Stimulated activated naive CD8-positive, alpha-beta T cell treated with anti-CD3 and anti-CD28 coated beads, Interleukin-15, Interleukin-2, amounts not matched to agents 100 U/mL and 50 U/mL, for 24 hours (primary cell): ENCODE measurements at regions not wholly inside any gene's neighbourhood (a gene's known extent, or its start where the extent isn't known, plus 50 kb on each side); places are given as distances from the start of the nearest gene placed in this dataset.
"Not testable (repeated sequence)": the region's sequence is repeated elsewhere in the genome, so short reads cannot be mapped to it uniquely, and the experiment has no call there.

ENCODE experiments used
- ATAC-seq: fragments of 150-1000 bp; cut with Tn5 transposase; one replicate; pipeline ENCODE4 v1.10.0; 2021
- DNase-seq: peaks from one replicate; pipeline ENCODE4 v3.0.0; 2021

DNA sequence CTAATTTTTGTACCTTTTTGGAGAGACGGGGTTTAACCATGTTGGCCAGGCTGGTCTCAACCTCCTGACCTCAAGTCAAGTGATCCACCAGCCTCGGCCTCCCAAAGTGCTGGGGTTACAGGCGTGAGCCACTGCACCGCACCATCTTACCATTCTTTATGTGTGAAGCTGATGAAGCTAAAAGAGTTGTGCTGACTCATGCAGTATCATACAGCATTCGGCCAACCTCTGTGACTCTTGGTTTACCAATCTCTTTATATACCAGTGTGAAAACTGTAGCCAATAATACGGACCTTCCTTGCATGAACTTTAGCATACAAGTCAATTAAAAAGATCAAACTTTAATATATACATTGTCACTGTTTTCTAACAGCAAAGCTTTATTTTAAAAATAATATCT is 878.2 kb upstream of the MBL2 start:
- DNase-seq = no peak
- ATAC-seq = no peak

DNA sequence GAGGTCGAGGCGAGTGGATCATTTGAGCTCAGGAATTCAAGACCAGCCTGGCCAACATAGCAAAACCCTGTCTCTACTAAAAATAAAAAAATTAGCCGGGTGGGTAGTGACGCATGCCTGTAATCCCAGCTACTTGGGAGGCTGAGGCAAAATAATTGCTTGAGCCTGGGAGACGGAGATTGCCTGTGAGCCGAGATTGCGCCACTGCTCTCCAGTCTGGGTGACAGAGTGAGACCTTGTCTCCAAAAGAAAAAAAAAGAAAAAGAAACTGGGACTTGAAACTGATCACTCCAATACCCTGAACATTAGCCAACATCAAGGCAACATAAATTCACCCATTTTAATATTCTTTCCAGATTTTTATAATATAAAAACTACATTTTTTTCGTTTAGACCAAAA is 874.6 kb upstream of the MBL2 start:
- not testable (repeated sequence) for ATAC-seq, DNase-seq

DNA sequence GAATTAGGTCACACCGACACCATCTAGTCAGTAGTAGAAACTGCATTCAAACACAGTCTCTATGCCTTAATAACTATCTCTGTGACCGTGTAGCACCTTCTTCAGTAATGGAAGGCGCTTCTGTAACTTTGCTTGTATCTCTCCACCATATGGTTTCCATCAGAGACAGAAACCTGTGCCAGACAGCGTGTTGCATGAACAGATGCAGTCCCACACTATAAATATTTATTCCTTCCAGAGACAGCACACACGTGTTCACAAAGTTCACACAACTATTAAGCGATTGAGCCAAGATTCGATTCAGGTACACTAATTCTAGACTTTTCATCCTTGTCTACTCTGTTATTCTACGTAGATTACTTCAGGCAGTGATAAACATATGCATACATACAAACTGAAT is 873.9 kb upstream of the MBL2 start:
- ATAC-seq (no peak), DNase-seq (no peak)

DNA sequence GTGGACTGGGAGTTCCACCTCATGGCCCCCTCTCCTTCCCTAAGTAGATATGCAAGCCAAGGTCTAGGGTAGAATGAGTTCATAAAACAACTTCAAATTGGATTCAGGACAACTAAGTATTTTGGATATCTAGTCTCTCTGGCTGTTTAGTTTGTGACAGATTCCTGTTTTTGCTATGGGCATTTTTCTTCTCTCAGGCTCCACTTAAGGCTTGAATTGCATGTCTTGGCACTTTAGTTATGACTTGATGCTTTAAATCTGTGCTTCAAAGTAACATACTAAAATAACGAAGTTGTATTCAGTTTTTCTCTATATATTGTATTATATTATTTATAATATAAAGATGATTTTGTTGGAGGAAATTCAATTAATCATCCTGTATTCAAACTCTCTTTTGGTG is 873.4 kb upstream of the MBL2 start:
- ATAC-seq (no peak), DNase-seq (no peak)

- no peak for DNase-seq
- no peak for ATAC-seq
Measured at GRCh38 chr10:53638006-53638405, 865.4 kb upstream of the MBL2 start.

DNA sequence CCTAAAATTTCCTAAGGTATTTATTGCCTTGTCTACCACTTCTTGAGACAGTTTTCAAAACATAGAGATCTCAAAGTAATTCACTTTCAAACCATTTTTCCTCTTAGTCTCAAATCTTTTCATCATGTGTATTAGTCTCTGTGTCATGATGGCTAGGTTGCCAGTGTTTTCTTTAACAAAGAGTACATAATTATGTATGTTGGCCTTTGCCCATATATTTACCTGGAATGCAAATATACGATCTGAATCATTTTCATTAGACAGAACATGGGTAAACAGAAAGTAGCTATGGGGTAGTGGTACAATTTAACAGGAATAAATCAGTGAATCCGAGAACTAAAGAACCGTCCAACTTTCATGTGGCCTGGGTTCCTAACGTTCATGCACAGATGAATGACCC is 852.1 kb upstream of the MBL2 start:
- ATAC-seq = no peak
- no peak for DNase-seq

DNA sequence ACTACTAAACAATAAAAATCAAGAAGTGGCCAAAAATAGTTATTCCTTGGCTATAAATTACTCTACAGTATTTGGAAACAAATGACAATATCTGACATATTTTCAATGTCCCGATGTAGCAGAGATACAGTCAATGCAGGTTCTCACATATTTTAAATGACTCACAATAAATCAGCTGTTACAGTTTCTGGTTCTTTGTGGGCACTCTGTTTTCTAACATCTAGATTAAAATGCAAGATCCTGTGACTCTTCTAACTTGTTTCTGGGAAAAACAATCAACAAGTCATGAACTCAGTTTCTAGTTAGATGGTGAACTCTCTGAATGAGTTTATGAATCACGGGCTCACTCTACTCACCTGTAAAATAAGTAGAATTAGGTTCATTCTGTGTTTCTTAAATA is 849.6 kb upstream of the MBL2 start:
- no peak for ATAC-seq

DNA sequence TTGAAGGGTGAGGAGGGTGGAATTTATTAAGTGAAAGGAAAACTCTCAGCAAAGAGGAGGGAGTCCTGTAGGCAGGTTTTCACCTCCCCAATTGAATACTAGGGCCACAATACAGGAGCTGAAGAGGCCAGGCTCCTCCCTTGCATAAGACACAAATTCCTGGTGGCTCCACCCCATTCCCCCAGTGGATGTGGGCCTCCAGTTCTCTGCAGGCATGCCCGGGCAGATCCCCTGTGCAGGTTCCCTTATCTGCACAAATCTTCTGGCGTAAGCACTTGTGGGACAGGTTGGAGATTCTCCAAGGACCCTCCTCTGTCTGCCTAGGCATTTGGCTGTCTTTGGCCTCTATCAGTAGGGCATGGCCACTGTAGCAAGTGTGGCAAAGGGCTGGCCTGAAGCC is 847.1 kb upstream of the MBL2 start:
- DNase-seq (no peak), ATAC-seq (no peak)

More for the DNA sequence above, 849.6 kb upstream of the MBL2 start:
- DNase-seq = no peak

DNA sequence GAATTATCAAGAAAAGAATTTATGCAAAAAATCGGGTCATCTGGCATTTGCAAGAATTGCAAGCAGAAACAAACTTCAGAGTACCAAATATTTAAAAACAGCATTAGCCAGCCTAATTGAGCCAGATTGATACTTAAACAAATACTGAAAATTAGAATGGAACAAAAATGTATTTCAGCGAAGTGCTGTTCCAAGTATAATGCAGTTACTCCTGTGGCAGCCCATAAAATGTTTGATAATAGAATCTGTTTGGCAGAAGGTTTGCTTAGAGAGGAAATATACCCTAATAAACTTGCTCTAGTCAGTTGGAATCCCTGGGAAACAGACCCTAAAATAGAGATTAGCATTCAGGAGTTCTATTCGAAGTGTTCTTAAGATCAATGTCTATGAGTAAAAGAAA is 835.1 kb upstream of the MBL2 start:
- ATAC-seq = no peak
- DNase-seq = no peak

- no peak for DNase-seq
- no peak for ATAC-seq
Measured at GRCh38 chr10:53606981-53607380, 834.4 kb upstream of the MBL2 start.

DNA sequence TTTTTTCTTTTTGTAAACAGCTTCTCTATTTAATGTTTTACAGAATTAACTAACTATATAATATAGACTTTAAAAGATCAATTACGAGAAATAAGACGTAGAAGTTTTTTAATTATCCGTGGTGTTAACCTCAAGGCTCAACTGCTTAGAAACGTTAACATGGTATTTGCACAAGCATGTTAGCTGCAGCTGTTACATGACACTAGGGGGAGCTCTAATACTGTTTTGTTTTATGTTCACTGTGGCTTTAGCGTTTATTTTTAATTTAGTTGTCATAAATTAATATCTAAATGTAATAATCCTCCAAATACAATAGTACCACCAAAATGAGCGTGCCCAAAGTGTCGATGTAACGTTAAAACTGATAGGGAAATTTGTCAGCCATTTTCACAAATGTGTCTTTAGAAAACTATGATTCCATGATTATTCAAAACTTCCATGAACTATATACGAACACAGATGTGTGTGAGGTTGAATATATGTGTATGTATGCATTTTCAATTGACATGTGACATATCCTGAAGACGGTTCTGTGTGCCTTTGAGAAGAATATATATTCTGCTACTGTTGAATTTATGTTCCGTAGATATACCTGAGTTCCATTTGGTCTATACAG is 828.8 kb upstream of the MBL2 start:
- DNase-seq (no peak), ATAC-seq (no peak)

- no peak for ATAC-seq
- DNase-seq = no peak
Measured at GRCh38 chr10:53598914-53599313, 826.3 kb upstream of the MBL2 start.

- ATAC-seq = no peak
- no peak for DNase-seq
Measured at GRCh38 chr10:53597835-53598251, 825.3 kb upstream of the MBL2 start.

- DNase-seq = no peak
Measured at GRCh38 chr10:53580465-53580864, 807.9 kb upstream of the MBL2 start.

DNA sequence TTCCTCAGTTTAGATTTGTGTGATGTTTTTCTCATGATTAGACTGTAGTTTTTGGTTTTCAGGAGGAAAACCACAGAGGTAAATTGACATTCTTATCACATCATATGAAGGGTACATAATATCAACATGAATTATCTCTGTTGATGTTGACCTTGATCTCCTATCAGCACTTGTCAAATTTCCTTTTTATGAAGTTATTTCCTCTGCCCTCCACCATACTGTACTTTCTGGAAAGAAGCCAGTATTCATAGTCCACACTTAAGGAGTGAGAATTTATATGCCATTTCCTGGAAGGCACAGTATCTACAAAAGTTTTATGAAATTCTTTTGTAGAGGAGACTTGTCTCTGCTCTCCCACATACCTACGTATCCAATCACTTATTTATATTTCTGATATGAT is 807.2 kb upstream of the MBL2 start:
- ATAC-seq = no peak

More at GRCh38 chr10:53580465-53580864, 807.9 kb upstream of the MBL2 start:
- ATAC-seq = no peak

GRCh38 chr10:53574024-53574423 is 801.4 kb upstream of the MBL2 start:
- DNase-seq = no peak
- no peak for ATAC-seq

More for the DNA sequence above, 807.2 kb upstream of the MBL2 start:
- DNase-seq = no peak

GRCh38 chr10:53573498-53573897 is 800.9 kb upstream of the MBL2 start:
- DNase-seq = no peak
- ATAC-seq = no peak

DNA sequence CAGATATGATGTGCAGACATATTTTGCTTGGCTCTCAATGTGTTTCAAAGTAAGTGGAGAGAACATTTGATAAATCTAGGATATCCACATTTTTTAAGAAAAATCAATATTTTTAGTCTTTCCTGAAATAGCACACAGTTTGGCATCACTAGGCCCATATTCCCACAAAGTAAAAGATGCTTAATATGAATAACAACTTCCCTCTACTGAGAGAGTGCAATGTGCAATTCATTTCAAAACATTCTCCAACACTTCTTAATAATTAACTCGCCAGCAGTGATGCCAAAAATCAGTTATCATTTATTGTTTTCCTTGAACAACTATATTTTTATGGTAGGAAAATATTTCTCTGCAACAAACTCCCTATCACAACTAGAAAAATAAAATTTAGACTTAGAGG is 800.2 kb upstream of the MBL2 start:
- ATAC-seq (no peak), DNase-seq (no peak)

DNA sequence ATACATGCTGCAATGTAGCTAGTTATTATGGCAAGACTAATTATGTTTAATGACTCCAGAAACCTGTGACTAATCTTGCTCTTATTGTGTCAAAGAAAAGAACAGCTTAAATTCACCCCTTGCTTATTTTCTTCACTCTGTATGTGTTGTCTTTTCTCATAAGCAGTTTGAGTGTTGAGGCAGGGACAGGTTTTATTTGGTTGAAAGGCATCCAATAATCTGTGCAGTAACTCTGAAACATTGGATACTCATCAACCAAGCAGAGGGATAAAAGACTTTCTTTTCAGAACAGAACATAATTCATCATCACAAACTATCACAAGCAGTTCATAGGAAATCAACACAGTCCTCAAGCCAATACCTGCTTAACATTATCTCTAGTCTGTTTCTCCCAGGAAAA is 797.6 kb upstream of the MBL2 start:
- ATAC-seq (no peak), DNase-seq (no peak)

- ATAC-seq = no peak
- DNase-seq = no peak
Measured at GRCh38 chr10:53569455-53569854, 796.9 kb upstream of the MBL2 start.

GRCh38 chr10:53548664-53549063 is 776.1 kb upstream of the MBL2 start:
- no peak for DNase-seq
- ATAC-seq = no peak

- ATAC-seq (no peak), DNase-seq (no peak)
Measured at GRCh38 chr10:53547364-53547763, 774.8 kb upstream of the MBL2 start.

GRCh38 chr10:53543410-53543809 is 770.8 kb upstream of the MBL2 start:
- ATAC-seq (no peak), DNase-seq (no peak)

DNA sequence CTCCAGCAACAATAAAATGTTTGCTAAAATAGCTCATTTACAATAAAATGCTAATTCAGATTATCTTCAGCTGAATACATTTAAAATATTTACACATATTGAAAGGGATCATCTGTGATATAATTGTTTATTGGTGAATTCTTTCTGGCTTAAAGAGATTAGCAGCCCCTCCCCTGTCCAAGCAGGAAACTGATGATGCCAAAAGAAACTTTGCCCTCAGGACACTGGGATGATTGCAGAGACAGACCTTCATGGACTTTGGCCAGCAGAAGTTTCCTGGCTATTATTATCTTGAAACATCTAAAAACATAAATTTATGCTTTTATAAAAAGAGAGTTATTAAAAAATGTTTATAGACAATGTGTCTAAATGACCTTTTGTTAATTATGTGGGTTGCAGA is 764.9 kb upstream of the MBL2 start:
- no peak for ATAC-seq
- no peak for DNase-seq

GRCh38 chr10:53536322-53536721 is 763.7 kb upstream of the MBL2 start:
- DNase-seq (no peak), ATAC-seq (no peak)
